Keratinocyte (primary cell): ENCODE measurements at regions not wholly inside any gene's neighbourhood (a gene's known extent, or its start where the extent isn't known, plus 50 kb on each side); places are given as distances from the start of the nearest gene placed in this dataset.

Experiments
- DNase-seq: peaks from one replicate; pipeline ENCODE4 v3.0.0-alpha.2; 2011; ENCODE audit warnings: low read depth, missing footprints, low spot score
- FAIRE-seq: peaks from 2 replicates; lab custom pipeline; 2011; peaks lifted over from hg19 to GRCh38; lab: Jason Lieb, UNC
- H2AFZ ChIP-seq: 2 replicates; pipeline ENCODE4 v1.6.0; 2012; ENCODE audit warnings: low read length, control low read depth, inconsistent platforms; ENCODE audit not compliant: control insufficient read depth
- H3K27ac ChIP-seq: 2 replicates; pipeline ENCODE4 v1.5.1; 2011; ENCODE audit warnings: low read length; ENCODE audit not compliant: control insufficient read depth, insufficient read depth
- H3K27me3 ChIP-seq: 3 replicates; pipeline ENCODE4 v1.6.0; 2011; ENCODE audit warnings: low read length; ENCODE audit not compliant: control insufficient read depth, insufficient read depth; ENCODE audit errors: extremely low read depth
- H3K36me3 ChIP-seq, 2 experiments: 2 replicates in 1 of 2; 3 replicates in 1 of 2; pipeline ENCODE4 v1.5.1; 2011; ENCODE audit warnings: low read length in 2 of 2, mild to moderate bottlenecking in 1 of 2; ENCODE audit not compliant: control insufficient read depth in 2 of 2, insufficient read depth in 2 of 2; ENCODE audit errors: extremely low read depth in 1 of 2
- H3K4me1 ChIP-seq: 3 replicates; pipeline ENCODE4 v1.5.1; 2011; ENCODE audit warnings: low read length; ENCODE audit not compliant: control insufficient read depth, insufficient read depth; ENCODE audit errors: extremely low read depth
- H3K4me2 ChIP-seq: 3 replicates; pipeline ENCODE4 v1.6.0; 2011; ENCODE audit warnings: low read depth, low read length; ENCODE audit not compliant: control insufficient read depth, insufficient read depth; ENCODE audit errors: extremely low read depth
- H3K4me3 ChIP-seq, 3 experiments: fragments of 200-600 bp in 1 of 3; sonication (generic) in 1 of 3; 2 replicates in 2 of 3; 3 replicates in 1 of 3; pipeline ENCODE4 v1.5.1; 2011 to 2016; ENCODE audit warnings: low read length in 3 of 3, mild to moderate bottlenecking in 3 of 3, control low read depth in 2 of 3, inconsistent platforms in 1 of 3, low read depth in 1 of 3, mixed read lengths in 1 of 3, mixed run types in 1 of 3, moderate library complexity in 1 of 3; ENCODE audit not compliant: control insufficient read depth in 2 of 3, insufficient read depth in 2 of 3; ENCODE audit errors: extremely low read depth in 1 of 3
- H3K79me2 ChIP-seq: 2 replicates; pipeline ENCODE4 v1.6.0; 2012; ENCODE audit warnings: low read length; ENCODE audit not compliant: control insufficient read depth, insufficient read depth
- H3K9ac ChIP-seq: 3 replicates; pipeline ENCODE4 v1.6.0; 2011; ENCODE audit warnings: low read length; ENCODE audit not compliant: control insufficient read depth, insufficient read depth; ENCODE audit errors: extremely low read depth
- H3K9me1 ChIP-seq: 3 replicates; pipeline ENCODE4 v1.6.0; 2011; ENCODE audit warnings: low read length; ENCODE audit not compliant: control insufficient read depth, insufficient read depth; ENCODE audit errors: extremely low read depth
- H3K9me3 ChIP-seq: 2 replicates; pipeline ENCODE4 v1.5.1; 2012; ENCODE audit warnings: low read depth, low read length; ENCODE audit not compliant: control insufficient read depth
- H4K20me1 ChIP-seq: 3 replicates; pipeline ENCODE4 v1.6.0; 2011; ENCODE audit warnings: low read length; ENCODE audit not compliant: control insufficient read depth, insufficient read depth; ENCODE audit errors: extremely low read depth
- EZH2 ChIP-seq: IDR thresholded peaks from one replicate; pipeline ENCODE4 v1.6.1; 2012; ENCODE audit warnings: inconsistent platforms, mild to moderate bottlenecking, low read length, moderate library complexity
- dilution Hi-C: fragments of 300-500 bp; cut with MboI; formaldehyde crosslinking; loops from one replicate; pipeline ENCODE4 v1.7.0; 2020; ENCODE audit warnings: low sequenced_read_pairs; ENCODE audit not compliant: extremely low pct_ligation_motif_present
- TF ChIP-seq, protein P1 (sequence below), 3 experiments: IDR thresholded peaks in 1 of 3; conservative IDR thresholded peaks in 1 of 3; optimal IDR thresholded peaks in 1 of 3; 2 replicates in 2 of 3; 3 replicates in 1 of 3; pipeline versions ENCODE3 to v1.5.1; 2011; ENCODE audit warnings: low read length in 3 of 3, mild to moderate bottlenecking in 3 of 3, moderate library complexity in 2 of 3, control low read depth in 1 of 3, inconsistent platforms in 1 of 3; ENCODE audit not compliant: insufficient read depth in 2 of 3; ENCODE audit errors: extremely low read depth in 1 of 3

DNA sequence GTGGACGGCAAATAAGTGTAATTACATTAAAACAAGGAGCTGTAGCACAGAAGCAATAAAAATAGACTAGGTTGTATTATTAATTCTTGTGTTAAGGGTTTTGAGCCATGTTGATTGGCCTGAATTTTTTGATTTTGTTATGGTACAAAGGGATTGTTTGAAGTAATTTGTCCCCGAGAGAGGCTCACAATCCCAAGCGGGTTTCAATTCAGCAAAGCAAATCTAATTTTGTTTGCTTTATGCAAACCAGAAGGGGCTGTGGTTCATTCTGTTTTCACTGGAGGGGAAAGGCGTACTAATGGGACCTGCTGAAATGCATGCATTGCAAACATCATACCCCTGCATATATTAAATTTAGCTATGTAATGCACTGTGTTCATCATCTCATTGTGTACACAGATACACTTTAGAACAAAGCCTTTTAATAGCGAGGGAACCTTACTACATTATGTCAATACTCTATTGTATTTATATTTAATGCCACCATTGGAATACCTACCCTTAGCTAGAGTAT lies 379.5 kb upstream of the POU3F2 start:
- Histone ChIP-seq H3K9ac (no peak overlapping the region), H3K4me1 (no peaks in the 10 kb centered on the region), H3K79me2 (no peaks in the 10 kb centered on the region), H3K27me3 (no peaks in the 10 kb centered on the region), H3K4me2 (no peak overlapping the region), H3K4me3 (no peak overlapping the region), H3K9me3 (no peaks in the 10 kb centered on the region), H3K27ac (no peak overlapping the region), H4K20me1 (no peaks in the 10 kb centered on the region), H3K36me3 (no peaks in the 10 kb centered on the region), H2AFZ (no peak overlapping the region), H3K9me1 (no peaks in the 10 kb centered on the region)
- FAIRE-seq (no peak), DNase-seq (no peak)
- dilution Hi-C loops: no loop called here
- no peak for TF ChIP-seq EZH2
- TF ChIP-seq, protein P1, sequence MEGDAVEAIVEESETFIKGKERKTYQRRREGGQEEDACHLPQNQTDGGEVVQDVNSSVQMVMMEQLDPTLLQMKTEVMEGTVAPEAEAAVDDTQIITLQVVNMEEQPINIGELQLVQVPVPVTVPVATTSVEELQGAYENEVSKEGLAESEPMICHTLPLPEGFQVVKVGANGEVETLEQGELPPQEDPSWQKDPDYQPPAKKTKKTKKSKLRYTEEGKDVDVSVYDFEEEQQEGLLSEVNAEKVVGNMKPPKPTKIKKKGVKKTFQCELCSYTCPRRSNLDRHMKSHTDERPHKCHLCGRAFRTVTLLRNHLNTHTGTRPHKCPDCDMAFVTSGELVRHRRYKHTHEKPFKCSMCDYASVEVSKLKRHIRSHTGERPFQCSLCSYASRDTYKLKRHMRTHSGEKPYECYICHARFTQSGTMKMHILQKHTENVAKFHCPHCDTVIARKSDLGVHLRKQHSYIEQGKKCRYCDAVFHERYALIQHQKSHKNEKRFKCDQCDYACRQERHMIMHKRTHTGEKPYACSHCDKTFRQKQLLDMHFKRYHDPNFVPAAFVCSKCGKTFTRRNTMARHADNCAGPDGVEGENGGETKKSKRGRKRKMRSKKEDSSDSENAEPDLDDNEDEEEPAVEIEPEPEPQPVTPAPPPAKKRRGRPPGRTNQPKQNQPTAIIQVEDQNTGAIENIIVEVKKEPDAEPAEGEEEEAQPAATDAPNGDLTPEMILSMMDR (optimal IDR thresholded peaks at IDR 0.05 in 1 of 3, IDR thresholded peaks at IDR 0.05 in 1 of 3, conservative IDR thresholded peaks at IDR 0.05 in 1 of 3; ENCODE audit: extremely low read depth in 1 of 3, insufficient read depth in 2 of 3, low read length in 3 of 3): no peak

DNA sequence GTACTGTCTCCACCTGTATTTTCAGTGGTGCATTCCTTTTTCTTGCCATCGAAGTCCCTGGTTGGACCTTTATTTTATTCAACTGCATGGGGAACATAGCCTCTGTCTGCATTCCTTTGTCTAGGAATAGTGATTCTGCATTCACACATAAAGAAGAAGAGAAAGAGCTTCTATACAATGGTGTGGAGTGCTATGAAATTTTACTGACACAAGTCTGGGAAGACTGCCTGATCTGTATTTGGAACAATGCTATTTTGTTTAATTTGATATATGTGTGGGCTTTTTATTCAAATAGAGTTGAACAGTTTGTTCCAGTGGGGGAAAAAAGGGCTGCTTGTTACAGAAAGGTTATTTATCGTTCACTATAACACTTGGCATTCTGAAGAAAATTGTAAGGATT lies 375.7 kb upstream of the POU3F2 start:
- Histone ChIP-seq H3K27ac (no peak overlapping the region), H3K4me1 (no peaks in the 10 kb centered on the region), H3K79me2 (no peaks in the 10 kb centered on the region), H3K9ac (no peak overlapping the region), H3K36me3 (no peaks in the 10 kb centered on the region), H3K9me1 (no peaks in the 10 kb centered on the region), H3K9me3 (no peaks in the 10 kb centered on the region), H3K27me3 (no peaks in the 10 kb centered on the region), H3K4me3 (no peak overlapping the region), H2AFZ (no peak overlapping the region), H3K4me2 (no peak overlapping the region), H4K20me1 (no peaks in the 10 kb centered on the region)
- FAIRE-seq: no peak
- no peak for TF ChIP-seq EZH2
- TF ChIP-seq, protein P1 (optimal IDR thresholded peaks at IDR 0.05 in 1 of 3, IDR thresholded peaks at IDR 0.05 in 1 of 3, conservative IDR thresholded peaks at IDR 0.05 in 1 of 3; ENCODE audit: extremely low read depth in 1 of 3, insufficient read depth in 2 of 3, low read length in 3 of 3): no peak
- no peak for DNase-seq
- dilution Hi-C loops: no loop called here
